ACHN (cell line): ENCODE measurements at regions not wholly inside any gene's neighbourhood (a gene's known extent, or its start where the extent isn't known, plus 50 kb on each side); places are given as distances from the start of the nearest gene placed in this dataset.

ENCODE experiments used
- DNase-seq: peaks from one replicate; pipeline ENCODE4 v3.0.0-alpha.2; 2015
- in situ Hi-C: cut with HindIII; loops from 2 replicates; pipeline ENCODE4 v1.10.0; 2017; ENCODE audit warnings: low sequenced_read_pairs, low pct_ligation_motif_present, low pct_unique_long_range_greater_than_20kb

DNA sequence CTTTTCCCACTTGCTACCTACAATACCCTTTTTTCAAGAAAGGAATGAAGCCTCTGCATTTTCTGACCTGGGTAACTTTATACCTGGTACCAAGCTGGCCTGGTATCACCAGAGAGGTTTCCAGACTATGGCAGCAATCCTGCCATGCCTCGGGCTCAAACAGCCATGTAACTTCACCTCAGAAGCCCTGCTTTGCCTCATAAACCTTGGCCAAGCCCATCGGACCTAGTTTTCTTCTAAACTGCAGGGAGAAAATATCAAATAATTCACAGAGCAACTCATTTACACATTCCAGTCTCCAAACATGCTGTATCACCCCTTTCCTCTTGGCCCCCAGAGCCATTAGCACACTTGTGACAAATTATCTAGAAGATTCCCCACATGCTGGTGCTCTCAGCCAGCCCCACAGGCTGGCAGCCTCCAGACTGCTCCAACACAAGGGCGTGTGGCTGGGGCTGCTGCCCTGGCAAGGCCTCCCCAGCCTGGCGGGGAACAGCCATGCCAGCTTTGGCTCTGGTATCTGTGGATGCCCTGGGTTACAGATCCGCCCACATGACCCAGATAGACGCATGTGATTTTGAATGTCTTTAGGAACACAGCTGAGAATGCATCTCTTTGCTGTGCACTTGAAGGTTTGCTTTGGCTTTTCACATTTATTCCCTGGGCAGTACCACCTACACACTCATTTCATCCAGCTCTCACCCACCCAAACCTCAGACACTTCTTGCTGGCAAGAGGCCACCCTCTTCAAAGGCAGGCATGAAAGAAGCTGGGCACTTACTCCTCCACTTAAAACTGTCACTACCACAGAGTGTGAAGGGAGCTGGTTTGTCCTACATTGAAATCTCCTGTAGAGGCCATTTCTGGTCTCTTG is 70.0 kb upstream of the BCAR3 start:
- no peak for DNase-seq
- in situ Hi-C loops = no loop called here

DNA sequence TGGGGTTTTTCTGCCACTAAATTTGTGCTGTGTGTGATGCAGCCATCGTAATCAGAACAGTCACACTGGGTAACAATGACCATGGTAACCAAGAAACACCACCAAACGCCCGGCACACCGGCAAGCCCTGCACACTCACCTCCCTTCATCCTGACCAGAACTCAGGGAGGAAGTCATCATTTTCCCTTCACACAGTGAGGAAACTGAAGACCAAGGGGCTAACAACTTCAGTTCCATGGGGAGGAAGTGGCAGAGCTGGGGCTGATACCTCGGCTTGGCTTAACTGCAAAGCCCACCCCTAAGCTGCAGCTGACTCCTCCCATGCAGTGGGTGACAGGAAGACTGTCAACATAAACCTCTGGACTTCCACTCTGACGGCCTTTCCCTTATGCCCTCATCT is 69.3 kb upstream of the BCAR3 start:
- in situ Hi-C loops = no loop called here
- DNase-seq = no peak

DNA sequence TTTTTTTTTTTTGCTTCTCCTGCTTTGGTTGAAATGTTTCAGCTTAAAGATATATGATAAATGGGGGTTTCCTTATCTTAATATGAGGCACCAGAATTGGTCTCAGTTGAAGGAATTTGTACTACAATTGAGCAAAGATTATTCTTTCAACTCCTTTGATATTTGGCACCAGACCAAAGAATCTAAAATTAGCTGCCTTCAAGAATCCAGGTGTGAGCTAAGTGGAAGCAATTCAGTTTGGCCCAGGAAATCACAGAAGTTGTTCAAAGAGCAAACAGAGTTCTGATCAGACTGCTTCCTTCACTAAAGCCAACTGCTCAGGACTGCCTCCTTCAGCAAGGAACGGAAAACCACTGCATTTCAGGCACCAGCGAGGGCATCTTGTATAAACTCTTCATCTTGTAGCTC is 68.3 kb upstream of the BCAR3 start:
- in situ Hi-C loops = no loop called here
- DNase-seq = peak; percentile 29

DNA sequence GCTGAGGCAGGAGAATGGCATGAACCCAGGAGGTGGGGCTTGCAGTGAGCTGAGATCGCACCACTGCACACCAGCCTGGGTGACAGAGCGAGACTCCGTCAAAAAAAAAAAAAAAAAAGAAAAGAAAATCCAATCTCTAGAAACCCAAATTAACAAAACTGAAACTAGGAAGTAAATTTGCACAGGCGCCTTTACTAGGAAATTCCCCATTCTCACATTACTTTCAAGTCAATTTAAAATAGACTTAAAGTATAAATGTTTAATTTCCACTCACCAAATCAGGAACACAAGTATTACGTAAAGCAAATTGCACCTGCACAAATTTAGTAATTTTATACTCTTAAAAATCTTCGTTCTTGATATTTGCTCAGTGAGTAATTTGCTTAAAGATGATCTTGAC is 67.8 kb upstream of the BCAR3 start:
- no peak for DNase-seq
- in situ Hi-C loops = no loop called here

DNA sequence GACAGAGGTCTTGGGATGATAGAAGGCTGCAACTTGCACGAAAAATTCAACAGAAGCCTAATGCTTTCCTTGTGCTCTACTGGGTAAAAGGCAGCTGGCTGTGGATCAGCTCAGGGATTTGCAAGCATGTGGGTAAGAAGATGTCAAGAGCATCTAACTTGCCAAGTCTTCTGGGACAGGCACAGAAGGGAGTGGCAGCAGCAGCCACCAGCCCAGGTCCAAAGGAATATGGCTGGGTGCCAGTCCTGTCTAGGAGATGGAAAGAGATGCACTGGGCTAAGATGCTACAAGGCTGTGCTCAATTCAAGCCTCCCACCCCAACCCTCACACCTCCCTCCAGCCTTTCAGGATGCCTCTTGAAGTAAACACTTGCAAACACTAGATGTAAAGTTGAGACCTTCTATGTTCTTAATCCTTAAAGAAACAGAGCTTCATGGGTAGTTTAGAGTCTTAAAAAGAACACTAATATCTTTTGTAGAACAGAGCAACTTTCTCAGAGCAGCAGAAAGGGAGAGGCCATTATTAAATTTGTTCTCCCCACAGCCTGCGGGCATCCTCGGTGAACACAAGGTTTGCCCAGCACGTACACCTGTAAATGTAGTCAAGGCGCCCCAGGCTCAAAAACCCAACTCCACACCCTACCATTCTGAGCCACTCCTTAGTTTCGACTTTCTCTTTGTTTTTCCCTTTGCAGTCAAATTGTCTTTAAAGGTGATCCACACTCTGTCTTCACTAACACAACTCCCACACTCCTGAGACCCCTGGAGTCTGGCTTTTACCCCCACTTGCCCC is 64.6 kb upstream of the BCAR3 start:
- in situ Hi-C loops = no loop called here
- DNase-seq = no peak

DNA sequence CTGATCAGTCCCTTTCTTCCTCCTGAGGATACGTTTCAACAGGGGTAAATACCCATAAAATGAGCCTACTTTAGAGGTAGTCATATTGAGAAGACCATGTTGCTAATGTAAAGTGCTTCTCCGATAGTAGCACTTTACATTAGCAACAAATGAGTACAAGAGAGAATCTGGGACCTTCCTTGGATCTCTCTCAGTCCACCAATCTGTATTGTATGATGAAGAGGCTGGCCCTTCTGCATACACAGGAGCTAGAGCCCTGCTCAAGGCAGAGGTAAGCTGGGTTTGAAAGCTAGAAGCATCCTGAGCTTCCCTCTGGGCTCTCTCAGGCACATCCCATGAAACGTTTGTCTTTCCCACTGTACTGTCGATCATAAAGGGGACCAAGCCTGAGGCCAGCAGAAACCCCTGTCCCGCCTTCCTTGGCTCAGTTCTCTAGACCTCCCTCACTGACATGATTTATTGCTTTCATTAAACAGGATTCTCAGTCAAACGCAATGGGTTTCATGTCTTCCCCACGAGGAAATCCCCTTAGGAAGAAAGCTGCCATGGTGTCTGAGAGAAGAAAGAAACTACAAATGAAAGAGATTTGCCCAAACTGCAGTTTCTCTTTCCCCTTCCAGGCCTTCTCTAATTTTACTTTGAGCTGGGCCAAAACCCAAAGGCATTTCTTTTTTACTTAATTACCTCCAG is 62.8 kb upstream of the BCAR3 start:
- DNase-seq = no peak
- in situ Hi-C loops = no loop called here

DNA sequence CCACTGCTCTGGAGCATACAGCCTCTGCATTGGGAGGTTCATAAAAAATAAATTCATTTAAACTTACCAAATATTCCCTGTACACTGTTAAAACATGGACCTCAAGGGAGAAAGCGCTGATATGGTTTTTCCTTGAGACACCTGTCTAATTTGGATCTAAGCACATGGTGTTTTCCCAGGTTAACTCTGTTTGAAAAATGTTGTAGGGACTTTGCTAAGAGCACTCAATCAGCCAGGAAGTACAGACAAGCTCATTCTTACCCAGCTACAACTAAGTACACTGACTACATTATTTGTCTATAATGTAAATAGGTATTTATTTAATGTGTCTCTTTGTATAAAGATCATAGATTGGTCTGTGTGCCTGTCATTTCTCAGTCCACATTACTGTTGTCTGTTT is 61.8 kb upstream of the BCAR3 start:
- in situ Hi-C loops = no loop called here
- no peak for DNase-seq

DNA sequence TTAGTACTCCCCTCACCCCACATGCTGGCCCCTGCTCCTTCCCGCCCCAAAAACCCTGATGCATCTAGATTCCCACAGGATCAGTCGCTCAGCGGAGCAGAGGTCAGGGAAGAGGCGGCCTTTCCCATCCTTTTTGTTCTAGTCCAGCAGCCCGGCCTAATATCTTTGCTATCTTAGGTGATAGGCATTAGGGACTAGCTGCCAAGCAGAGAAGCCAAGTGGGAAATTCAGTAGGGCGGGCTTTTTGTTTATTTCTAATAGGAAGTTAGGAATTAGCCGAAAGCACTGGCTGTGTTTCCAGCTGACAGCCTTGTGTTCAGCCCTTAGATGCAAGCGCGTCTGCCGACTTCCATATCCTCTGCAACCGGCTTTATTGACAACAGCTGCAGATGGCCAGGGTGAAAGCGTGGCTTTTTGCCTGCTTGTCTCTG is 59.0 kb upstream of the BCAR3 start:
- DNase-seq = no peak
- in situ Hi-C loops = no loop called here

DNA sequence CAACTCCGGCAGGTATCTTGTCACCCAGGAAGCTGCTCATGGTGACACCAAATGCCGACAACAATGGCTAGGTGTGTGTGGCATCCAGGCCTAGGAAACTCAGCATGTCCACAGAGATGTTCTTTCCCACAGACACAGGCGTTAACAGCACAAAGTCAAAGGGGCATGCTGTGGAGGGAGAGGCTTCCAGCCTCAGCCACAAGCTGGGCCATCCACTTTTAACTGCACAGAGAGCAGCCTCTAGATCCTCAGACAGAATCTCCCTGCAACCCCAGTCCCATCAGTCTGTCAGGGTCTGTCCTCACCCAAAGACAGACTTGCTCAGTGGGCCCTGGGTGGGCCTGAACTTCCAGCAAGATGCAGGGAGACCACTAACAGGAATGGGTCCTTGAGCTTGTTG is 58.5 kb upstream of the BCAR3 start:
- in situ Hi-C loops = no loop called here
- no peak for DNase-seq

DNA sequence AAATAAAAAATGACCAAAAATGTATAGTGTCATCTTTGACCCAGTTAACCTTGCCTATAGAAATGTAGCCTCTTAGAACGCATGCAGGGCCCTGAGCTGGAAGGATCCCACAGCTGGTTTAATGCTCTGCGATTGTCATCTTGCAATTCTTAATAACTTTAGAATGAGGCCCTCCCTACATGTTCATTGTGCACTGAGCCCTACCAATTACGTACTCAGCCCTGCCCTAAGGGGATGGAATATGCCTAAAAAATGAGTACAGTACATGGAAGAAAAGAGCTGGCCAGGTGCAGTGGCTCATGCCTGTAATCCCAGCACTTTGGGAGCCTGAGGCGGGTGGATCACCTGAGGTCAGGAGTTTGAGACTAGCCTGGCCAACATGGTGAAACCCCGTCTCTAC is 57.8 kb upstream of the BCAR3 start:
- DNase-seq = no peak
- in situ Hi-C loops = no loop called here

DNA sequence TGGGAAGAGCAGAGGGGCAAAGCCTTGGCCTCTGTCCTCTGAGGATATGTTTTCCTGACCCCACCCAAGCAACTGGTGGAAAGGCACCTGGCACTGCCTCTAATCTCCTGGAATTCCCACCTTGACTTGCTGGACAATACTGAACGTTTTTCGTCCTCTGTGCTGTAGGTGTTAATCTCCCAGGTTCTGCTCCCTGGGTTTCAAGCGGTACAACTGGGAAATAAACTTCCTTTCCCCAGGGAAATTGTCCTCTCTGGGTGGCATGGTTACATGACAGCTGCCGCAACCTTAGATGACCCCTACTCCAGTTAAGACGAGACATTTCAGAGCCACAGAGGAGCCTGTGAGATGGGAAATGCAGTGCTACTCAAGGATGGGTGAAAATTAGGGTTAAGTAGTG is 57.3 kb upstream of the BCAR3 start:
- DNase-seq = peak; percentile 8
- in situ Hi-C loops = no loop called here

DNA sequence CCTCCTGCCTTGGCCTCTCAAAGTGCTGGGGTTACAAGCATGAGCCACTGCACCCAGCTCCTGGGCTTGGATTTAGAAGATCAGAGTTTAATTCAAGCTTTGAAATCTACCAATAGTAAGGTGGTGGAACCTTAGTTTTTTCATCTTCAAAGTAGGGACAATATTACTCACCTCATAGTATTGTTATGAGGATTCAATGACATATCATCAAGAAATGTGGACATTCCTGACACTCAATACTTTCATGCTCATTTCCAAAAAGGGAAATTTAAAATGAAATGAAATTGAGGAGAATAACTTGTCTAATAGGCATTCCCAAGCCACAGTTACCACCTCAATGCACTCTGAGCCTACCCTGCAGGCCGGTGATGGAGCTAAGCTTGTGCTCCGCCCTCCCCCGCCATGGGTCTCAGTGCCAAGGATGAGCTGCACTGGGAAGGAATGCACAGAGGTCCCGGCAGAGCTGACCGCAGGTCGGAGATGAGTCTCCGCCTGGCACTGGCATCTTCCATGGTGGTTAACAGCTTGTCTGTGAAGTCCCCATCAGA is 56.5 kb upstream of the BCAR3 start:
- peak; percentile 96 for DNase-seq
- in situ Hi-C loops = no loop called here

DNA sequence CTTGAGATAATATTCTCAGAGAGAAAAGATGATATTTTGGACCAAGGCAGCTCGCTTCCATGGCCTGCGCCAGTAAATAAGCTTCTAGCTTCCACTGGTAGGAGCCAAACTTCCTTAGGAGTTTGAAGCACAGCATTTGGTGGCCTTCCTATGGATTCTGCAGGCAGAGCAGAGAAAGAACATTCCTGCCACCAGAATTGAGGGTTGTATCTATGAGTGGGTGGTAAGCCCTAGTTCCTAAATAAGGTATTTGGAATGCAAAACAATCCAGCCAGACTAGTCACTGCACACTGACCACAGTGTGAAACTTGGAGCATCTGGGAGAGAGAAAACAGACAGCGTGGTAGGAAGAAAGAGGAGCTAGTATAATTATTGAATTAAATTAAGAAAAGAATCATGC is 54.1 kb upstream of the BCAR3 start:
- in situ Hi-C loops = no loop called here
- DNase-seq = peak; percentile 68

DNA sequence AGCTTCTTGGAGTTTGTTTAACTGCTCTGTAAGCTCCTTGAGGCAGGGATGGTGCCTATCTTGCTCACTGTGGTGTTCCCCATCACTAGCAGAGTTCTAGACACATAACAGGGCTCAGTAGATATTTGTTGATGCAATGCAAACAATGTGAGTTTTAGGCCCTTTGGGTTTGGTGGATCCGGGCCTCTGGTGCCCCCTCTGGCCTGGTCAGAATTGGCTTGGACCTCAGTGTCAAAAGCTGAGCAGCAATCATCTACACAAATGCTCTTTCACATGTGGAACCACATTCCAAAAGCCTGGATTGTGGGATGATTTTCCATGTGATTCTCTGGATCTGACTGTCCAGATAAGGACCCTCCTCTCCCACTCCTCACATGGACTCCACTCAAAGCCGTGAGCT is 53.4 kb upstream of the BCAR3 start:
- in situ Hi-C loops = no loop called here
- DNase-seq = peak; percentile 27

DNA sequence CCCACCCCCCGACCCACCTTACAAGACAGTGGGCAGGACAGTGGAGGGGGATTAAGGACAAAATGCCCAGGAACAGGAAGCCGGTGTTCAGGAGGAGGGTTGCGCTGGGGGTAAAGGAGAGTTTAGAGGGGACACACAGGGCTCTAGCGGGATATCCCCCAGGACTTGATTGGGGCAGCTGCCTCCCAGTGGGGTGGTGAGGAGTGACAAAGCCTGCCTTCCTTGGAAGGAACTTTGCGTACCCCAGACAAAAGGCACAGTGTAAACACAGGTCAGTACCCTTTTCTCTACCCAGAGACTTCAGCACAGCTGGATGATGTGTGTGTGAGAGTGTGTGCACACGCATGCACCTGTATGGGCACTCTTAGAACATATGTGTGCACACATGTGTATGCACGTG is 51.7 kb upstream of the BCAR3 start:
- in situ Hi-C loops = no loop called here
- no peak for DNase-seq

DNA sequence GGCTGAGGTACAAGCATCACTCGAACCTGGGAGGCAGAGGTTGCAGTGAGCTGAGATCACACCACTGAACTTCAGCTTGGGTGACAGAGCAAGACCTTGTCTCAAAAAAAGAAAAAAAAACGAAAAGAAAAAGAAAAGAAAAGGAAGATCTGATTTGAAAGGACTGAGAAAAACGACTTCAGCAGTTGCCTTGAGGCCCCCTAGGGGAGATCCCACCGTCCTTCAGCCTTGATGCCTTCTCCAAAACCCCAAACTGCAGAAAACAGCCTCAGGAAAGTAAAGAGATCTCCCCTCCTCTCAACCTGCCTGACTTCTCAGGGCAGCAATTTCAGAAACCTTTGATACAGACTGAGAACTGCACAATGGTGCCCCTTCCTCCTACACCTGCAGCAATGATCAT is 50.9 kb upstream of the BCAR3 start:
- in situ Hi-C loops = no loop called here
- DNase-seq = no peak
